Hippocampal formation (tissue), 2 donors: ENCODE measurements at regions not wholly inside any gene's neighbourhood (a gene's known extent, or its start where the extent isn't known, plus 50 kb on each side); places are given as distances from the start of the nearest gene placed in this dataset.

Experiments used
- DNase-seq, 2 donors: peaks; one replicate each; lab custom pipeline; 2025; lab: John Stamatoyannopoulos, UW

- no peak for DNase-seq
Measured at GRCh38 chr3:162302983-162303624, 806.5 kb downstream of the OTOL1 start.

GRCh38 chr3:162317046-162317445 lies 820.4 kb downstream of the OTOL1 start:
- DNase-seq, result no peak

GRCh38 chr3:162328649-162329048 lies 832.0 kb downstream of the OTOL1 start:
- no peak for DNase-seq

GRCh38 chr3:162329514-162329913 lies 832.9 kb downstream of the OTOL1 start:
- no peak for DNase-seq

- no peak for DNase-seq
Measured at GRCh38 chr3:162332344-162332743, 835.7 kb downstream of the OTOL1 start.

GRCh38 chr3:162334537-162334936 lies 837.9 kb downstream of the OTOL1 start:
- no peak for DNase-seq

GRCh38 chr3:162337630-162338029 lies 841.0 kb downstream of the OTOL1 start:
- no peak for DNase-seq

GRCh38 chr3:162338514-162338913 lies 841.9 kb downstream of the OTOL1 start:
- DNase-seq, result no peak

- no peak for DNase-seq
Measured at GRCh38 chr3:162348912-162349311, 852.3 kb downstream of the OTOL1 start.

GRCh38 chr3:162353414-162353813 lies 856.8 kb downstream of the OTOL1 start:
- DNase-seq, result no peak

- no peak for DNase-seq
Measured at GRCh38 chr3:162354356-162354755, 857.7 kb downstream of the OTOL1 start.

GRCh38 chr3:162365066-162365719 lies 868.6 kb downstream of the OTOL1 start:
- DNase-seq, result no peak

GRCh38 chr3:162366166-162366766 lies 869.7 kb downstream of the OTOL1 start:
- no peak for DNase-seq

GRCh38 chr3:162367429-162368260 lies 871.0 kb downstream of the OTOL1 start:
- DNase-seq, result no peak

GRCh38 chr3:162368417-162368816 lies 871.8 kb downstream of the OTOL1 start:
- DNase-seq, result no peak

- no peak for DNase-seq
Measured at GRCh38 chr3:162369306-162369705, 872.7 kb downstream of the OTOL1 start.

- DNase-seq, result no peak
Measured at GRCh38 chr3:162370141-162370540, 873.5 kb downstream of the OTOL1 start.

GRCh38 chr3:162376761-162377160 lies 880.2 kb downstream of the OTOL1 start:
- DNase-seq, result no peak

GRCh38 chr3:162377608-162378007 lies 881.0 kb downstream of the OTOL1 start:
- DNase-seq, result no peak

GRCh38 chr3:162385387-162385786 lies 888.8 kb downstream of the OTOL1 start:
- no peak for DNase-seq

- DNase-seq, result no peak
Measured at GRCh38 chr3:162390891-162391290, 894.3 kb downstream of the OTOL1 start.

- DNase-seq, result no peak
Measured at GRCh38 chr3:162391301-162391700, 894.7 kb downstream of the OTOL1 start.

GRCh38 chr3:162395496-162395895 lies 898.9 kb downstream of the OTOL1 start:
- no peak for DNase-seq
